Upper lobe of left lung (tissue), 4 donors: ENCODE measurements at regions not wholly inside any gene's neighbourhood (a gene's known extent, or its start where the extent isn't known, plus 50 kb on each side); places are given as distances from the start of the nearest gene placed in this dataset.

Experiments
- EP300 ChIP-seq, 4 donors: sonication (generic); formaldehyde crosslinking; IDR thresholded peaks; one replicate each; pipeline ENCODE4 v1.5.1; 2017; ENCODE audit warnings: antibody characterized with exemption in 4 of 4, control low read depth in 2 of 4
- POLR2A ChIP-seq, 4 donors: fragments of 450-650 bp; IDR thresholded peaks; one replicate each; pipeline ENCODE4 v1.5.1; 2016 to 2017; ENCODE audit warnings: antibody characterized with exemption in 4 of 4, mild to moderate bottlenecking in 2 of 4
- POLR2AphosphoS5 ChIP-seq, 2 donors: sonication (generic); formaldehyde crosslinking; IDR thresholded peaks; one replicate each; pipeline ENCODE4 v1.5.1; 2017; ENCODE audit warnings: antibody characterized with exemption in 2 of 2
- TF ChIP-seq, protein P1 (sequence below), 6 experiments: fragments of 450-650 bp in 4 of 6; fragments of 200-600 bp in 2 of 6; sonication (generic) in 2 of 6; IDR thresholded peaks; one replicate each; pipeline ENCODE4 v1.5.1; 2016 to 2019; ENCODE audit warnings: antibody characterized with exemption in 6 of 6

DNA sequence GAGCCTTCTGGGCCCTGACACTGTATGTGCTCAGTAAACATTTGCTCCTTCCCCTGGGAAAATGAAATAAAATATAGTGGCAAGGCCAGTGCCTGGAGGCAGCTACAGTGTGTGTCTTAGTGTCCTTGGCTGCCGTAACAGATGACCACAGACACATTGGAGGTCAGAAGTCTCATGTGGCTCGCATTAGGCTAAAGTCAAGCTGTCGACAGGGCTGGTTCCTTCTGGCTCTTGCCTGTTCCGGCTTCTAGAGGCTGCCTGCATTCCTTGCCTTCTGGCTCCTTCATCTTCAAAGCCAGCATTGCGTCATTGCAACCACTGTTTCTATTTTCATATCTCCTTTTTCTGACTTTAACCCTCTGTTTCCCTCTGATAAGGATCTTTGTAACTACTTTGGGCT, 83.6 kb upstream of the STX18 start:
- TF ChIP-seq, protein P1, sequence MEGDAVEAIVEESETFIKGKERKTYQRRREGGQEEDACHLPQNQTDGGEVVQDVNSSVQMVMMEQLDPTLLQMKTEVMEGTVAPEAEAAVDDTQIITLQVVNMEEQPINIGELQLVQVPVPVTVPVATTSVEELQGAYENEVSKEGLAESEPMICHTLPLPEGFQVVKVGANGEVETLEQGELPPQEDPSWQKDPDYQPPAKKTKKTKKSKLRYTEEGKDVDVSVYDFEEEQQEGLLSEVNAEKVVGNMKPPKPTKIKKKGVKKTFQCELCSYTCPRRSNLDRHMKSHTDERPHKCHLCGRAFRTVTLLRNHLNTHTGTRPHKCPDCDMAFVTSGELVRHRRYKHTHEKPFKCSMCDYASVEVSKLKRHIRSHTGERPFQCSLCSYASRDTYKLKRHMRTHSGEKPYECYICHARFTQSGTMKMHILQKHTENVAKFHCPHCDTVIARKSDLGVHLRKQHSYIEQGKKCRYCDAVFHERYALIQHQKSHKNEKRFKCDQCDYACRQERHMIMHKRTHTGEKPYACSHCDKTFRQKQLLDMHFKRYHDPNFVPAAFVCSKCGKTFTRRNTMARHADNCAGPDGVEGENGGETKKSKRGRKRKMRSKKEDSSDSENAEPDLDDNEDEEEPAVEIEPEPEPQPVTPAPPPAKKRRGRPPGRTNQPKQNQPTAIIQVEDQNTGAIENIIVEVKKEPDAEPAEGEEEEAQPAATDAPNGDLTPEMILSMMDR (IDR thresholded peaks at IDR 0.05): no peak
- TF ChIP-seq EP300 (IDR thresholded peaks at IDR 0.05): no peak
- TF ChIP-seq POLR2A (IDR thresholded peaks at IDR 0.05): no peak
- TF ChIP-seq POLR2AphosphoS5 (IDR thresholded peaks at IDR 0.05): no peak
